NCI-H748 (cell line): ENCODE measurements at regions not wholly inside any gene's neighbourhood (a gene's known extent, or its start where the extent isn't known, plus 50 kb on each side); places are given as distances from the start of the nearest gene placed in this dataset.
"Not testable (repeated sequence)": the region's sequence is repeated elsewhere in the genome, so short reads cannot be mapped to it uniquely, and the experiment has no call there.

ENCODE experiments used
- DNase-seq: peaks from one replicate; lab custom pipeline; 2025; ENCODE audit not compliant: unreplicated experiment; lab: John Stamatoyannopoulos, UW

DNA sequence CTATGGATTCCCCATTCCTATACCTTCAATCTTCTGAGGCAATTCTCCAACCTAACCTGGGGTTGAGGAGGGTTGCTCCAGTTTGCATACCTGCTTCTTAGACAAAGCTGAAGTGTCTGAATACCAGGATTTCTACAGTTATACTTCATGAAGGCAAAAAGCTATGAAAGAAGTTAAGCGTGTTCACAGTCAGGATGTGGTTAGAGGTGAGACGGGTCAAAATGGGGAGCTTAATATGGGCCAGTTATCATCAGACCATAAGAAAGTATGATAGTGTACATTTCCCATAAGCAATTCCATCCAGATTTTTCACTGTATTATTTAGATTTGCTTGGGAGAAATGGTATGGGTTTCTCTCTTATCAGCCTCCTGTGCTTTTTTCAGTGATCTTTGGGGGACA is 156.9 kb upstream of the FER start:
- DNase-seq: no peak

GRCh38 chr5:108588323-108588722 is 159.4 kb upstream of the FER start:
- DNase-seq: no peak

DNA sequence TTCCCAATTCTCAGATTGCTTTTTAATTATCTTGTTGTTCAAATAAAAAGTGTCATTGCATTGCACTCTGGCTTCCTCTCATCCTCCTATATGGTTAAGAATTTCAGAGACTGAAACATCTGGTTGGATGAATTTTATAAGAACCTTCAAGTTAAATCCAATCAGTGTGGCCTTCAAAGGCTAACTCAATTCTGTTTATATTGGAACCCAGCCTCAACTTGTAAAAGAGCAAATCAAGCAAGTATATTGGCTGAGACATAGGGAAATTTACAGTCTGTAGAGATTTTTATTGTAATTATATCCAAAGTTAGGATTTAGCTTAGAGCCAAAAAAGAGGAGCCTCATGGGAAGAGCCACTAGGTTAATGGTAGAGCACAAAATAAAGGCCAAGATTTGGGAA is 159.9 kb upstream of the FER start:
- no peak for DNase-seq

DNA sequence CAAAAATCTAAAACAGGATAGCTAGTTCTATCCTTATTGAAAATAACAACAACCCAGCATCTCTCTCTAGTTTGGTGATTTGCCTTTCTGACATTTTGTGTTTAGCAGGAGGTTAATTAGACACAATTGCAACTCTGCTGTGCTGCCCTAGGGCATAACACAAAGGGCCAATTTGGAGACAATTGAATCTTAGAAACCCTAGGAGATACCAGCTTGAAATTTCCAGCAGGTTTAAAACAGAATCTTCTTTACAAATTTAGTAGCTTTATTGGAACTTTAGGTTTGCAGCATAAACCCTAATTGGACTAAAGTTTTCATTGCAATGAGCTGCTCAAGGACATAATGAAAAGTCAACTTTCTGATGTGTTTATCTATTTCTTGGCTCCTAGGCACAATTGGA is 166.7 kb upstream of the FER start:
- DNase-seq: no peak

DNA sequence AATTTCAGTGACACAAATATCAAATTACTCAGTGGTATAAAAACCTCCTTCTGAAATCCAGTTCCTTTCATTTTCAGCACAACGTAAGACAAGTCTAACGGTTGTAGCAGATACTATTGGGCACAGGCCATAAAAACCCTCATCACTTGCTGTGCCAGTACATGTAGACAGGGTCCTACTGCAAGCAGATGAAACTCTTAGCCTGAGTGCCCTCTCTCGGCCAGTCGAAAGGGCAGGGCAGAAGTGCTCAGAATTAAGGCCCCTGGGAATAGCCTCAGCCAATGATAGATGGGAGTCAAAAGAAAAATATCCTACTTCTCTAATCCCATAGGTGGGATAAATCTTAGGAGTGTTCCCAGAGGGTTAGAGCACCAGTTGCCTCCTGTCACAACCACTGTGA is 168.5 kb upstream of the FER start:
- no peak for DNase-seq

DNA sequence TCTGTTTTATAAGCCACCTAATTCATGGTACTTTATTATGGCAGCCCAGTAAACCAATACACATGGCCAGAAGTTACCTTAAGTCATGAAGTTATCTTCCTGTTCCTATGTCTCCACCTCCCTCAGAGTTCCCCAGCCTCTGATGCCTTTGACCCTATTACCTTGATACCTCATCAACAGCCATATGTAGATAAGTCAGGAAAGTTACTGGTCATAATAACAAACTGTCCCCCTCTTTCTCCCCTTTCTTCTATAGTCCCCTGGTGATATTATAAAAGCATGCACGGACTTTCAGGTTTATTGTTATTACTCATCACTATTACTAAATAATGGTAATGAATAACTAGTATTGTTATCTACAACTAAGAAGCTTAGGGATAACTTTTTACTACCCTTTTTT is 168.9 kb upstream of the FER start:
- no peak for DNase-seq

GRCh38 chr5:108567429-108567828 is 180.3 kb upstream of the FER start:
- no peak for DNase-seq

DNA sequence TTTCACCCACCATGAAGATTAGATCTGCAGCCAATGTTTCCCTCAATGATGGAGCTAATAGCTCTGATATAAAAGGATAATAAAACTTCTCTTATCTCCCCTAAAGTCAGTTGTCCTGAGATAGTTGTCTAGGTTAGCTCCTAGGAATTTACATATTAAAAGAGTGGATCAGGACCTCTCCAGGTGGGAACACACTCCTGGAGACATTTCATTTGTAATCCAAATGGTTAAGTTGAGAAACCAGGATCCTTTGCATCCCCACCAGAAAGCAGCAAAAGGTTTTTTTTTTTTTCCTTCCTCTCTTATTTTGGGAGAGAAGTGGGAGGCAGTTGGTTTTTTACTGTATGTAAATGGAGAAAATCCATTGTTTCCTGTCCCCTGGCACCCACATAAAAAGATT is 182.5 kb upstream of the FBXL17 start:
- no peak for DNase-seq

DNA sequence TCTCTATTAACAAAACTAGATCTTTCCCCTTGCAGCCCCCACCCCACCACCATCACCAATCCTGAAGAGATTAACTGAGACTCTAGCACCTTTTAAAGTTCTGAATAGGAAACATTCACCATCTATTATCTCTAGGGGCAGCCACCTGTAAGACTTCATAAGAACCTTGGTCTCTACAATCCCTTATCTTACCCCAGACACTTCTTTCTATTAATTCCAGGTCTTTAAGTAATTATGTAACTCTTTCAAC is 180.2 kb upstream of the FBXL17 start:
- DNase-seq: no peak

- no peak for DNase-seq
Observed at GRCh38 chr5:108561416-108562204, 179.7 kb upstream of the FBXL17 start.

DNA sequence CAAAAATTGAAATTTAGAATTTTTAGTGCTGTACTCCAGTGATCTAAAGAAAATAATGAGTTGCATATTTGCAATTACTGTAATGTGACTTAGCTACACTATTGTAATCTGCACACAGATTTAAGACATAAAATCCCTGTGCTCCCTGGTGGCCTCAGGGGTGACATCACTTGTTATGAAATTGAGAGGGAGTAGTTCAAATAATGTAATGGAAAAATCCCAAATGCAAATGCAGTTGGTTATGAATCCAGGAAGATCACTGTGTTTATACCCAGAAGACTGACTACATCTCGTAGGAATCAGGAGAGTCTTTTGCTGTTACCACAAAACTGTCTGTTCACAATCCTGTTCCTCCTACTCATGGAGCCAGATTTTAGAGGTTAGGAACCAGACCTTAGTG is 178.7 kb upstream of the FBXL17 start:
- no peak for DNase-seq

- no peak for DNase-seq
Observed at GRCh38 chr5:108560166-108560565, 178.3 kb upstream of the FBXL17 start.

GRCh38 chr5:108558840-108559239 is 176.9 kb upstream of the FBXL17 start:
- not testable (repeated sequence) for DNase-seq

GRCh38 chr5:108558142-108558541 is 176.2 kb upstream of the FBXL17 start:
- DNase-seq: not testable (repeated sequence)

DNA sequence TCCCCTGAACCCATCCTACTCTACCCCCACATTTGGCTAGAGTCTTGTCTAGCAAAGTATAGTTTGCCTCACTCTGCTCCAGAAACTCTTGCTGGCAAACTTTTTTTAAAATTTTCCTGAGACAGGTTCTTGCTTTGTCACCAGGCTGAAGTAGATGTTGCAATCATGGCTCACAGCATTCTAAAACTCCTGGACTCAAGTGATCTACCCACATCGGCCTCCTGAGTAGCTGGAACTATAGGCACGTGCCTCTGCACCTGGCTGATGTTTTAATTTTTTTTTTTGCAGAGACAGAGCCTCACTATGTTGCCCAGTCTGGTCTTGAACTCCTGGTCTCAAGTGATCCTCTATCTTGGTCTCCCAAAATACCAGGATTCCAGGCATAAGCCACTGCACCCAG is 175.8 kb upstream of the FBXL17 start:
- DNase-seq: no peak

DNA sequence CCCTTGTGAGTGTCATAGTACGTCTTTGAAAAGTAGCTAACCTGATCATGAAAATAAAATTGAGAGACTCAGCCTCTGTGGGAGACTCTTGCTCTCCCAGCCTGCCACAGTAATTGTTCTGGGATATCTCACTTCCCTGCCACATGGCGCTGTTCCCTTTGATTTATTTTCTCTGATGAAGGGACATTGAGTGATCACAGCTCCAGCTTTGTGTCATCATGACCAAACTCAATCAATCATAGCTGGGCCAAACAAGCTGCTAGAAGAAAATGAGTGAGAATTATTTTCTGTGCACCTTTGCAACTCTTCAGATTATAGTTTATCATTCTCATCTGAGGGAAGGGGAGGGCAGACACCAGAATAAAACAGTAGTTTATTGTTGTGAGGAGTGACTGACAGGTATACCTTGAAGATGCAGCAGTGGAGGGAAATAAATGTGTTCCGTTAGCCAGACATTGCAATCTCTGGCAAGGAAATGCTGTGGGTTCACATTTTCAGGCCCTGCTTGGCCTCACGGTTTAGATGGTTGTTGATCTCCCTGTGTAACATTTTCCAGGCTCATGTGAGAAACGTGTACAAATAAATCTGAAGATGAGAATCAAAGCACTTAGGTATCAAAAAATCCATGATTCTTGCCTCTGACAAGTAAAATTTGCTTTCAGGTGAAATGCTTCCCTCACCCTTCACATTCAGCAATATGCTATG is 174.7 kb upstream of the FBXL17 start:
- DNase-seq: no peak

DNA sequence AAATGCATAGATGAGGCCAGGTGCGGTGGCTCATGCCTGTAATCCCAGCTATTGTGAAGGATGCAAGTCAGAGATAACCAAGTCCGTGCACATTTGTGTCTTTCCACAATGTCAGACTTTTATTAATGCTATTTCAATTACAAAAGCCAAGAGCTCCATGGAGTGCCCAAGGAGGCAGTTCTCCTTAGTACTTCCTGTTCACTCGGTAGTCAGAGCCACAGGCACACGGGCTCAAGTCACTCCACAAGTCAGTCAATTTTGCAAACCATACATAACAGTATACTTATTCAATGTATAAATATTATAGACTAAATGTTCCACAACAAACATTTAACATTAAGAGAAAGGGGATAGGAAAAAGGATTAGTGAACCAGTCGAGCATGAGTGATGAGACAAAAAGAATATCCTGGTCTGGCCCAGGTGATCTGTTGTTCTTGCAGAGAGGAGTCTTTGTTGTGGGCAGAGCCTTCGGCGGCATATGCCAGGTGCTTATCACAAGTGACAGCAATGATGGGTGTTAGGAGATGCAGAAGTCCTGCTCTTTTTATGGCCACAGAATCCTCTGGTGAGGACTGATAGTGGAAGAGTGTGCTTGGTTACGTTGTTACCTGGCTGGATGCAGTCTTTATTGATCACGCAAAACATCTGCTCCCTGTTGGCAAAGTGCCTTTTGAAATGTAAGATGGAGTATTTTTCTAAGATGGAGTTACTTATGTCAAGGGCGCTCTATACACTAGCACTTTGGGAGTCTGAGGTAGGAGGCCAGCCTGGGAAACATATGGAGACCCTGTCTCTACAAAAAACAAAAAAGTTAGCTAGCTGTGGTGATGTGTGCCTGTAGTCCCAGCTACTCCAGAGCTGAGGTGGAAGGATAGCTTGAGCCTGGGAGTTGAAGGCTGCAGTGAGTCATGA is 167.0 kb upstream of the FBXL17 start:
- no peak for DNase-seq

DNA sequence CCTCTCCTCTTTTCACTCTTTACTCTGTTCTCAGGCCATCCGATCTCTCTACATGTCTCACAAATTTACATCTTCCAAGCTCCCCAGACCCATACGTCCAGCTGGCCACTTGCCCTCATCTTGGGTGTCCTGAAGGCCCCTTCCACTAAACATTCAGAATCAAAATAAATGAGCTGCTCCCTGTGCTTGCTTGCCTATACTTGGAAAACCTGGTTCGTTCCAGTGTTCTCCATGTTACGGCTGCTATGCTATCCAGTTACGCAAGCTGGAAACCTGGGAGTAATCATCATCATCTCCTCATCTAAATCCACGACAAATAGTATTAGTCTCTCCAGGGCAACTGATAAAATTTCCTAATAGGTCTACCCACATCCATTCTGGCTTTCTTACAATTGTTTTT is 165.0 kb upstream of the FBXL17 start:
- no peak for DNase-seq

- no peak for DNase-seq
Observed at GRCh38 chr5:108545301-108545700, 163.4 kb upstream of the FBXL17 start.

GRCh38 chr5:108543486-108543885 is 161.6 kb upstream of the FBXL17 start:
- DNase-seq: no peak

GRCh38 chr5:108541836-108542235 is 159.9 kb upstream of the FBXL17 start:
- DNase-seq: no peak

- DNase-seq: no peak
Observed at GRCh38 chr5:108536321-108536720, 154.4 kb upstream of the FBXL17 start.
